ENCODE measurements at regions not wholly inside any gene's neighbourhood (a gene's known extent, or its start where the extent isn't known, plus 50 kb on each side); places are given as distances from the start of the nearest gene placed in this dataset.

- no peak for DNase-seq (ENCODE audit: low spot score)
Observed at GRCh38 chr5:107263387-107264018, 407.2 kb downstream of the EFNA5 start.

DNA sequence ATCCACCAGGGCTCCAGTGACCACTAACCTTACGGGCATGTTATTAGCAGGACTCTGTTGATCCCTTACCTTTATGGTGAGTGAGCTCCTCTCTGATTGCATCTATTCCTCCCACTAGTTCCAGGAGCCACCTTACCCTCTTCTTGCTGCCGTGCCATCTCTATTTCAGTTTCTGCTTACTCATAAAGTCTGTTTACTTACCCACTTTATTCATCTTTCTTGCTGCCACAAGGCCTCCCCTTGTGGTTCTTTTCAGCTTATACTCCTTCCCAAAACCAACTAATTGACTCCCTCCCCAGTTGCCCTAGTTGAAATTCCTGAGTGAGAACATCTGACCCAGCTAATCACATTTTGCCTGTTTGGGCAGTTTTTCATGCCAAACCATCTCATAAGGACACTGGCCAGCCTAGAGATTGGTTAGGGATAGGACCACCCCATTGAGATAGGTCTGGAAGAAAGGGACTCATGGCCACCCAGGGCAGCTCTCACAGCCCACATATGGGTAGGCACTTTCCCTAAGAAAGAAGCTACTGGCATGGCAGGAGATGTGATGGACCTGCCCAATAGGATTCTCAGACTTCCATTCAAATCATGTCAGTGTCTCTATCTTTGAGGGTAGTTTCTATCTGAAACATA is 412.7 kb downstream of the EFNA5 start:
- no peak for DNase-seq (ENCODE audit: low spot score)

DNA sequence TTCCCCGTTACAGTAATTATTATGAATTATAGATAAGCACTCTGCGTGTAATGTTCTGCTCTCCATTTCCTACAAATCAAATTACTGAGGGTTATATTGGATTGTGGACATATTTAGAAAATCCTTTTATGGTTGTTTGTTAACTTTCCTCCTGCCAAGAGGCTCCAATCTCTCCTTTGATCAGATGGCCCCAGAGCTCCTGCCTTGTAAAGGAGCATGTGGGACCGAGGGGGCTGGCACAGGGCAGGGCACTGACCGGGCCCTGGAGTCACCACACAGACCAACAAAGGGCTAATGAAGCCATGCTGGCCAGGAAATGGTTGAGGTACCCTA is 415.9 kb downstream of the EFNA5 start:
- DNase-seq (ENCODE audit: low spot score): no peak

DNA sequence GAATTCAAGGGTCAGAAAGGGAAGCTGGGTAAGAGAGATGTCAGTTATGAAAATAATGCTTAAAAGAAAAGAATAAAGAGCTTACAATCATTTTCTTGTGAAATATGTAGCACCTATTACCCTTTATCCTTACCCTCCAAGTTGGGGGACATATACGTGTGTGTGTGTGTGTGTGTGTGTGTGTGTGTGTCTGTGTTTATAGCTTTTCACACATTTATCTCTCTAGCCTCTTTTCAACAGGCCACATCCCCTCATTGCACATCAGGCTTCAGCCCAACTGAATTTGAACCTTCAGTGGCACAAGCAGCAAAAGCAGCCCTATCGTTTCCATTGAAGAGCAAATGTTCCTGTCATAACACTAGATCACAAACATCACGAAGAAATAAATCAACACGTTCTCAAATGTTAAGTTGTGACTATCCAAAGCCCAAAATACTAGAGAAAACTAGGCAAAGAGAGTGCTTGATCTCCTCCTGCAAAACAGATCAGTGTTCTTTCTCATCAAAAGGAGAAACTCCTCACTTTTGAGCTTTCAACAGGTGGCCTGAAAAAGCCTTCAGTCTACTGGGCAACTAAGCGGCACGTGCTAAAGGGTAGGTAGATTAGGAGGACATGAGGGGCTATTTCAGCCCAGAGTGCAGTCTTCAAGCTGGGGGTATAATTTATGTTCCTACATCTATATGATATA is 416.4 kb downstream of the EFNA5 start:
- no peak for DNase-seq (ENCODE audit: low spot score)

DNA sequence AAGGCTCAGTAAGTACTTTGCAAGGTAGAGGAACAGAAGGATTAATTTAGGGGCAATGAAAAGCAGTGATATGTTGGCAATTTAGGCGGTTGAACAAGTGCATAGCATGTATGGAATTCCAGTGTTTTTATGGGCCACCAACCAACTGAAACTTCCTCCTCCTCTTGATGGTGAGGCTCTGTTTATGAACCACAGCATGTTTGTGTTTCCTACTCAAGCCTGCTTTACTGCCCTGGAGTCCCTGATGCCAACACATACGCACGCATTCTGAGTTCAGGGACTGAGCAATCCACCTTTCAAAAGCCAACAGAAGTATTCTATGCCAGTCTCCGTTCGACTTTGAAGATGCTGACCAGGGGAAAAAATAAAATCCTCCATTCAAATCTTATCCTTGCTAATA is 417.5 kb downstream of the EFNA5 start:
- no peak for DNase-seq (ENCODE audit: low spot score)

GRCh38 chr5:107251151-107251550 is 419.6 kb downstream of the EFNA5 start:
- no peak for DNase-seq (ENCODE audit: low spot score)

DNA sequence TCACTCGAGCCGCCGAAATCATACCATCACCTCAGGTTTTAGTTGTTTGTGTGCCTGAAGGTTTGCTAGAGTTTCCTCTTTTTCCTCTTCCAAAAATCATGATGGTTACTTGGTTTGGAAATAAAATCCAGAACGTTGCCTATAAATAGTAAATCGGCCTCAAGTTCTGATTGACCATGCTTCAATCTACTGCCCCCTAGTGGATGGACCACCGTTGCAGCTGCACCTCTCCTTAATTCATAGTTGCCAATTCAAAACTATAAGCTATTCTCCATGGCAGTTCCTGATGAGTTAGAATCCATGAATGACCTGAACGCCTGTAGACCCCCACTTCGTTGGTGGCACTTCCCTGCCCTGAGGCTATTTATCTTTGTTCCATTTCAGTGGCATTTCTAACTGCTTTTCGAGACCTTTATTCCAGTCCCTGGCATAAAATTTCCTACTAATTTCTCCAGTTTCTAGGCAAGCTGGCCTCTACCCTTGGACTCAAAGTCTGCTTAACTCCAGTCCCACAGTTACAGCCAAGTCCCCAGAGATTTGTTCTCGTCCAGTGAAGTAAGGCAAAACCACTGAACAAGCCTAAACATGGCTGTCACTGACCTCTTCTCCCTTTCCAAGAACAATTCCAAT is 422.6 kb downstream of the EFNA5 start:
- DNase-seq (ENCODE audit: low spot score): peak; percentile 59

DNA sequence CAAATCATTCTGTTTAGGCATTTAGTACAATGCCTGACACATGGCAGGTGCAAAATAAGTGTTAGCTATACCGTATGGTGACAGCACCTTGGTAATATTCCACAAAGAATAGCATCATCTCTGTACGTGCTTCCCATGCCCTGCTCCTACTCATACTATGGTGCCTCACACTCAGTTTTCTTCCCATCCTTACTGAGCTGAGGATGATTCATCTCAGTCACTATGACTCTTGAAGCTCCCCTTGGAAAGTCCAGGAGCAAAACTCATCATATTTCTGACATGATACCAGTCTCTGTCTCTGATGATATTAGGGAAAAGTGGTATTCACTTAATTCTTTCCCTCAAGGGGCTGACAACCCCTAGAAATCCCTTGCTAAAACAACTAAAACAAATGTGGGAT is 423.3 kb downstream of the EFNA5 start:
- DNase-seq (ENCODE audit: low spot score): no peak

DNA sequence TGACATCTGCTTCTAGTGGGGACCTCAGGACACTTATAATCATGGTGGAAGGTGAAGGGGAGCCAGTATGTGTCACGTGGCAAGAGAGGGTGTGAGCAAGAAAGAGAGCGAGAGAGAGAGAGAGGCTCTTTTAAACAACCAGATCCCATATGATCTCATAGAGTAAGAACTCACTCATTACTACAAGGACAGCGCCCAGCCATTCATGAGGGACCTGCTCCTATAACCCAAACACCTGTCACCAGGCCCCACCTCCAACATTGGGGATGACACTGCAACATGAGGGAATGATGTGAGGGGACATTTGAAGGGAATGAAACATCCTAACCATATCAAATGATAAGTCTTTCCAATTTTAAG is 427.5 kb downstream of the EFNA5 start:
- DNase-seq (ENCODE audit: low spot score): no peak

GRCh38 chr5:107242411-107243219 is 428.1 kb downstream of the EFNA5 start:
- DNase-seq (ENCODE audit: low spot score): no peak

GRCh38 chr5:107241841-107242240 is 428.9 kb downstream of the EFNA5 start:
- DNase-seq (ENCODE audit: low spot score): no peak

GRCh38 chr5:107235167-107235566 is 435.6 kb downstream of the EFNA5 start:
- no peak for DNase-seq (ENCODE audit: low spot score)

DNA sequence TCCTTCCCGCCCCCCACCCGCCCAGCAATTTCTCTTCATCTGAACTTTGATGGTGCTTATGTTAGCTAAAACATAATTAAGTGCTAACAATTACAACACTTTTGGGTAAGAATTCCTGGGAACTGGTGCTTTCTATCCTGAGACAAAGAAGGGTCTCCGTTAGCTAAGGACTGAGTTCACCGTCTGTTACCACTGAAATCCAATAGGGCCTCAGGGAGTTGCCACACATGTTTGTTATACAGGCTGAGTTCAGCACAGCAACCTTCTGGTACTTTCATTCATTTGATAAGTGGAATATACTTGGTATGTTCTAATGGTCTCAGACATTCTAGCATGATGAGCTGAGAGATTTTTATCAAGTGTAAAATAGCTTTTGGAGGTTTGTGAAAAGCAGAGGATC is 437.9 kb downstream of the EFNA5 start:
- DNase-seq (ENCODE audit: low spot score): no peak

DNA sequence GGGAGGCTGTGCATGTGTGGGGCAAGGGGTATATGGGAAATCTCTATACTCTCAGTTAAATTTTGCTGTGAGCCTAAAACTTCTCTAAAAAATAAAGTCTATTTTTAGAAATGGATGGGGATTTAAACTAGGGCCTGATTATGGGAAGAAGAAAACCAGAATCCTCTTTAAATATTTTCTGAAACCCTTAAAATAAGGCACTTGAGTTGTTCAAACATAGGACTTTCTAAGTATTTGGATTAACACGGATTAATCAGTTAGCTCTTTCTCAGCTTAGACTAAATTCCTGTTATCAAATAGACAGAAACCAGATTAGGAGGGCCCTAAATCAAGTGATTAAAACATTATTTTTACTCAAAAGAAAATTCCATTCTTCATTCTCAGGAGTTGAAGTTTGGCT is 438.4 kb downstream of the EFNA5 start:
- DNase-seq (ENCODE audit: low spot score): no peak

DNA sequence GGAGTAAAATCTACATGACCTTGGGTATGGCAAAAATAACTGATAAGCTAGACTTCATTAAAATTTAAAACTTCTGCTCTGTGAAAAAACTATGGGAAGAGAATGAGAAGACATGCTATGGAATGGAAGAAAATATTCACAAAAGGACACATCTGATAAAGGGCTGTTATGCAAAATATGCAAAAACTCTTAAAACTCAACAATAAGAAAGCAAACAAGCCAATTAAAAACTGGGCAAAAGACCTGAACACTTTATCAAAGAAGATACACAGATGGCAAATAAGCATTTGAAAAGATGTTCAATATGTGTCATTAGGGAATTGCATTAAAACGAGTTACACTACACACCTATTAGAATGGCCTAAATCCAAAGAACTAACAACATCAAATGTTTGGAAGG is 439.5 kb downstream of the EFNA5 start:
- DNase-seq (ENCODE audit: low spot score): no peak

- no peak for DNase-seq (ENCODE audit: low spot score)
Observed at GRCh38 chr5:107230367-107230766, 440.4 kb downstream of the EFNA5 start.

DNA sequence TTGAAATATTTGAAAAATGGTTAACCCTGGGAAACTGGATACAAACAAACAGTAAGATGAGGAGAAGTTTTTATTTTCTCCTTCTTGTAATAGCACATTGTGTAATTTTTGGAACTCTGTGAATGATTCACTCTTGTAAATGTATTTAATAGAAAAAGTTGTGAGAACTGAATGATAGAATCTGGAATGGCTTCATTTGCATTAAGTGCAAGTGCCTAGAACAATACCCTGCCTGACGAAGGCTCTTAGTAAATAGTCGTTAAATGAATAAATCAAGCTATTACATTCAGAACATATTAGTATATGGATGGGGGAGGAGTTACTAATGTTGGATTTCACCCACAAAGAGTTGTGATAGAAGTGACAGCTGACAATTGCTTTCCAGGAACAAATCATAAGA is 442.5 kb downstream of the EFNA5 start:
- DNase-seq (ENCODE audit: low spot score): no peak

DNA sequence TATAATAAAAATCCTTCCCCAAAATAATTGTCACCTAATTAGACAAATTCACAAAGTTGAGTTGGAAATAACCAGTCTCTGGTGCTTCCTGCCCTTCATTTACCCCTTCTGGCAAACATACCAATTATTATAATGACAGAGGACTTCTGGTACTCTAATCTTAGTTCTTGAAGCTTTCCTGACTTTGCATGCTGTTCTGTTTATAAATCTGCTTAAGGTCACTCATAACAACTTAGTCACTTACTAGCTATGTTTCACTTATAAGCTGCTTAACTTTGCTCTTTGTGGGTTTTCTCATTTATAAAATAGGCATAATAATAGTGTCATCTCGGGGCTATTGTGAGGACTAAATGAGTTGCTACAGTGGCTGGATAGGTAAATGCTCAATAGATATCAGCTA is 446.5 kb downstream of the EFNA5 start:
- no peak for DNase-seq (ENCODE audit: low spot score)

DNA sequence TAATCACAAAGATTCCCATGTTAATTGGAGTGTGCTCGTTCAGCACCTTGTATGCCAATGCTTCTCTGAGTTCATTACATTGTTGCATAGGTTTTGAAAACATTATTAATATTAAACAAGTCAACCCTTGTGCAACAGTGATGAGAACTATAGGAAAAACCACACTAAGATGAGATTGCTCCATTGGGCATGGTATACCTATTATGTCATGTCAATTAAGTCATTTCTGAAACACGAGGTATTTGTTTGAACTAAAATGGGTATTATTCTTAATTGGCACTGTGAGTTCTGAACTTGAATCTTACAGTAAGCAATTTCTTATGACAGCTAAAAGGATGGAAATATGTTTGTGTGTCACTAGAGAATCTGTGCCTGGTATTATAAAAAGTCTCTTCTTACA is 447.7 kb downstream of the EFNA5 start:
- no peak for DNase-seq (ENCODE audit: low spot score)

DNA sequence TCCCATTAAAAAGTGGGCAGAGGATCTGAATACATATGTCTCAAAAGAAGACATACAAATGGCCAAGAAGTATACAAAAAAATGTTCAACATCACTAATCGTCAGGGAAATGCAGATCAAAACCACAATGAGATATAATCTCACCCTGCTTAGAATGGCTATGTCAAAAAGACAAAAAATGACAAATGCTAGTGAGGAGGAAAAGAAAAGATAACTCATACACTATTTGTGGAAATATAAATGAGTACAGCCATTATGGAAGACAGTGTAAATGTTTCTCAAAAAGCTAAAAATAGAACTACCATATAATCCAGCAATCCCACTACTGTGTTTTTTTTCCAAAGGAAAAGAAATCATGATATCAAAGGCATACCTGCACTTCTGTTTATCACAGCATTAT is 450.7 kb downstream of the EFNA5 start:
- DNase-seq (ENCODE audit: low spot score): no peak

- no peak for DNase-seq (ENCODE audit: low spot score)
Observed at GRCh38 chr5:107218457-107219193, 452.1 kb downstream of the EFNA5 start.

GRCh38 chr5:107217721-107218130 is 453.0 kb downstream of the EFNA5 start:
- peak; percentile 78 for DNase-seq (ENCODE audit: low spot score)
